GM12891 (cell line): ENCODE measurements at regions not wholly inside any gene's neighbourhood (a gene's known extent, or its start where the extent isn't known, plus 50 kb on each side); places are given as distances from the start of the nearest gene placed in this dataset.

Experiments
- DNase-seq: peaks from one replicate; pipeline ENCODE4 v3.0.0; 2011; ENCODE audit warnings: low spot score; ENCODE audit not compliant: insufficient read length
- FAIRE-seq: peaks from 2 replicates; lab custom pipeline; 2011; peaks lifted over from hg19 to GRCh38; lab: Jason Lieb, UNC
- PAX5 ChIP-seq: IDR thresholded peaks from 2 replicates; pipeline ENCODE4 v1.6.1; 2011; ENCODE audit warnings: low read length, moderate library complexity, mild to moderate bottlenecking; ENCODE audit not compliant: insufficient read depth, severe bottlenecking
- POLR2A ChIP-seq: IDR thresholded peaks from 2 replicates; pipeline ENCODE4 v1.6.1; 2011; ENCODE audit warnings: low read depth, low read length, control low read depth
- POLR2AphosphoS5 ChIP-seq: IDR thresholded peaks from 2 replicates; pipeline ENCODE4 v1.6.1; 2011; ENCODE audit warnings: low read depth, low read length, control low read depth
- POU2F2 ChIP-seq: IDR thresholded peaks from 2 replicates; pipeline ENCODE4 v1.6.1; 2011; ENCODE audit warnings: low read depth, mild to moderate bottlenecking, control low read depth, low read length, moderate library complexity
- SPI1 ChIP-seq: IDR thresholded peaks from 2 replicates; pipeline ENCODE4 v1.6.1; 2011; ENCODE audit warnings: low read depth, low read length, control low read depth
- TAF1 ChIP-seq: IDR thresholded peaks from 2 replicates; pipeline ENCODE4 v1.6.1; 2011; ENCODE audit warnings: low read depth, low read length, control low read depth

GRCh38 chr5:104652271-104652861 is 1089.8 kb upstream of the NUDT12 start:
- TF ChIP-seq SPI1 (no peak), POU2F2 (no peak), TAF1 (no peak), PAX5 (no peak), POLR2AphosphoS5 (no peak), POLR2A (no peak)
- FAIRE-seq = no peak
- no peak for DNase-seq

DNA sequence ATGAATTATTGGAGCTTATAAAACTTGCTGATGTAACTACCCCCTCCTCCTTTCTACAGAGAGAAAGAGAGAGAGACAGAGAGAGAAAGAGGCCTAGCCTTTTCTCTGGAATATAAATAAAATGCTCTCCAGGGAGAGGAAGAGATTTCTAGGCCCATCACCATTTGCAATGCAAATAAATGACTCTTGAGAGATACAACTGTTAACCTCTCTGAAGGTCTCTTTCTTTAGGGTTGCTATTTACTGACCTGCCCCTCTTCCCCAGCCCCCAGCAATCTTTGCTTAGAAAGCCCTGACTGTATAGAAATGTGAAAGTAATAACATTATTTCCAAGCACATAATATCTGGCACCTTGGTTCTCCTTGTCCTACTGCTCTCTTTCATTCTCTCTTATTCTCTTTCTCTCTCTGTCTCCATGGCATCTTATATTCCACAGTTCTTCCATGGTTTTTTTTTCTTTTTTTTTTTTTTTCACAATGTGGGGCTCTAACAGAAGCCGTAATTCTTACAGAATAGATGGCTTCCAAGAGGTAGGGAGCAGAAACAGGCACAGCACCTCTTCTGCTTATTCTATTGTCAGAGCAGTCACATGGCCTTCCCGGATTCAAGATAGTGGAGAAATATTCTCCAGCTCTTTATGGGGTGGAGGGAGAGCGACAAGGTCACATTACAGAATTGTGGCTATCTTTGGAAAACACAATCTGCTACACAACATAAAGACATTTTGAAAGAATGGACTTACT is 1087.9 kb upstream of the NUDT12 start:
- DNase-seq (no peak), FAIRE-seq (no peak)
- no peak for TF ChIP-seq POLR2AphosphoS5
- TF ChIP-seq POU2F2 = no peak
- TF ChIP-seq POLR2A = no peak
- TF ChIP-seq TAF1 = no peak
- no peak for TF ChIP-seq SPI1
- no peak for TF ChIP-seq PAX5

DNA sequence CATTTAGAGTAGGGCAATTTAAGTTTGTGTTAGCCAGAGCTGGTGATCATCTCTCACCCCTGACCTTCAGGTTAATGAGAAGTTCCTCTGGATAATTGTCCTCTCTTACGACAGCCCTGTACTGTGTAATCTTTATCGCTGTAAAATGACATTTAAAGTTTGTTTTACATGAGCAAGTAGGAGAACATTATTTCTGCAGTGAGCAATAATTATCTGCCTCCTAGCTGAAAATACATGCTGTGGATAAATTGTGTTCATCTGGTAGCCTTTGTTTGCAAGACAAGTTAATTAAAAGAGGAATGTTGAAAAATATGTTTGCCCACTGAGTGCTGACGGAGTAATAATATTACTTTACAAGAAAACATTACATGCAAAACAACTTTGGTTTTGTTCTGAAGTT is 1083.8 kb upstream of the NUDT12 start:
- no peak for TF ChIP-seq TAF1
- no peak for TF ChIP-seq SPI1
- no peak for TF ChIP-seq POU2F2
- no peak for TF ChIP-seq POLR2A
- TF ChIP-seq POLR2AphosphoS5 = no peak
- no peak for TF ChIP-seq PAX5
- DNase-seq = no peak
- FAIRE-seq = no peak

DNA sequence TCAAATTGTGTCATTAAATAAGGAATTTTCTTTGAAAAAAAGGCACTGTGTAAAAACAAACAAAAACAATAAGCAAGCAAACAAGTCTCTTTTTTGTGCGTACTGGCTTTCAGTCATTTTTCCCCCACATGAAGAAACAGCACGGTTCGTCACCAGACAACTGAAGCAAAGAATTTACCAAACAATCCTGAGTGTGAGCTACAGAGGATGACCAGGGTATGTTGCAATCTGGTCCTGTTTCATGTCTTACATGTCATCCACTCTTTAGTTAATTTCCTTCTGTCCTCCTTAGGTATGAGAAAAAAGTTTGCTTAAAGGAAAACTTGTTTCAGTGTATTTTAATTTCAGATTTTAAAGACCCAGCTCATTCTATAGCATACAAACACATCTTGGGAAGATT is 1080.7 kb upstream of the NUDT12 start:
- no peak for TF ChIP-seq PAX5
- no peak for TF ChIP-seq POU2F2
- no peak for TF ChIP-seq POLR2AphosphoS5
- no peak for TF ChIP-seq SPI1
- no peak for TF ChIP-seq TAF1
- no peak for TF ChIP-seq POLR2A
- DNase-seq (no peak), FAIRE-seq (no peak)

DNA sequence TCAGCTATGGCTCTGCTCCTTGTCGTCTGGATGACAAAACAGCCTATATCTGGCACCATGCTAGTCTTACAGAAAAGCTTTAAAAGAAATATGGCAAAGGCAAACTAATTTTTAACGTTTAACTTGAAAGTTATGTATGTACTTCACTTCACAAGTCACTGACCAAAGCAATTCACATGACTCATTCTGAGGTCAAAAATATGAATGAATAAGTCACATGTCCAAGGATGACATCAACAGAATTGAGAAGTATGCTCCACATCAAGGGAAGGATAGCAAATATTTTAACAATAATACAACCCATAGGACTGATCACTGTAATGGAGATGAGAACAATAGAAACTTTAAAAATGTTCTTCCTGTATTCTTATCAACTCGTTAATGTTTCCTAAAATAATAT is 1072.6 kb upstream of the NUDT12 start:
- FAIRE-seq (no peak), DNase-seq (no peak)
- no peak for TF ChIP-seq POU2F2
- TF ChIP-seq POLR2AphosphoS5 = no peak
- TF ChIP-seq PAX5 = no peak
- no peak for TF ChIP-seq TAF1
- no peak for TF ChIP-seq POLR2A
- no peak for TF ChIP-seq SPI1

- DNase-seq = no peak
- no peak for TF ChIP-seq POU2F2
- no peak for TF ChIP-seq SPI1
- TF ChIP-seq POLR2AphosphoS5 = no peak
- no peak for TF ChIP-seq PAX5
- no peak for TF ChIP-seq POLR2A
- no peak for TF ChIP-seq TAF1
- no peak for FAIRE-seq
Measured at GRCh38 chr5:104628911-104629310, 1066.3 kb upstream of the NUDT12 start.

- FAIRE-seq (no peak), DNase-seq (no peak)
- TF ChIP-seq POU2F2 = no peak
- TF ChIP-seq POLR2A = no peak
- TF ChIP-seq POLR2AphosphoS5 = no peak
- no peak for TF ChIP-seq TAF1
- TF ChIP-seq SPI1 = no peak
- TF ChIP-seq PAX5 = no peak
Measured at GRCh38 chr5:104626122-104626521, 1063.5 kb upstream of the NUDT12 start.

GRCh38 chr5:104612005-104612404 is 1049.4 kb upstream of the NUDT12 start:
- TF ChIP-seq SPI1 (no peak), TAF1 (no peak), POLR2A (no peak), POLR2AphosphoS5 (no peak), PAX5 (no peak), POU2F2 (no peak)
- DNase-seq (no peak), FAIRE-seq (no peak)

- FAIRE-seq (no peak), DNase-seq (no peak)
- TF ChIP-seq TAF1 (no peak), SPI1 (no peak), POU2F2 (no peak), PAX5 (no peak), POLR2A (no peak), POLR2AphosphoS5 (no peak)
Measured at GRCh38 chr5:104611135-104611767, 1048.7 kb upstream of the NUDT12 start.
